H1 (cell line): ENCODE measurements at regions not wholly inside any gene's neighbourhood (a gene's known extent, or its start where the extent isn't known, plus 50 kb on each side); places are given as distances from the start of the nearest gene placed in this dataset.

Source experiments
- CTCF ChIA-PET: fragments of 300-600 bp; sonication (Branson Sonifier 250); formaldehyde crosslinking; loops from one replicate; lab custom pipeline; 2021; ENCODE audit not compliant: partially characterized antibody; lab: Charles Lee
- POLR2A ChIA-PET: fragments of 300-600 bp; sonication (Branson Sonifier 250); formaldehyde crosslinking; loops from one replicate; lab custom pipeline; 2021; ENCODE audit warnings: inconsistent platforms; ENCODE audit not compliant: partially characterized antibody; lab: Charles Lee
- DNase-seq, 2 experiments: peaks; one replicate each; pipeline versions ENCODE4 v3.0.0 to v3.0.0-alpha.2; 2010 to 2022; ENCODE audit warnings: low spot score in 2 of 2, low read depth in 1 of 2, mixed read lengths in 1 of 2
- FAIRE-seq: peaks from 2 replicates; lab custom pipeline; 2011; peaks lifted over from hg19 to GRCh38; lab: Jason Lieb, UNC
- H2AFZ ChIP-seq: 2 replicates; pipeline ENCODE4 v1.8.1; 2012; ENCODE audit warnings: low read length, inconsistent platforms
- H2AK5ac ChIP-seq: 2 replicates; pipeline ENCODE4 v1.6.1; 2013; ENCODE audit warnings: low read depth, low read length
- H2BK120ac ChIP-seq: replicated peaks from 2 replicates; pipeline ENCODE3; 2013; ENCODE audit warnings: low read depth, low read length, inconsistent platforms
- H2BK12ac ChIP-seq: 2 replicates; pipeline ENCODE4 v1.6.1; 2013; ENCODE audit warnings: low read depth, low read length
- H2BK15ac ChIP-seq: 2 replicates; pipeline ENCODE4 v1.6.1; 2013; ENCODE audit warnings: low read length
- H2BK20ac ChIP-seq: 2 replicates; pipeline ENCODE4 v1.6.1; 2013; ENCODE audit warnings: low read length
- H2BK5ac ChIP-seq: 2 replicates; pipeline ENCODE4 v1.6.1; 2013; ENCODE audit warnings: low read depth, low read length
- H3K14ac ChIP-seq: 2 replicates; pipeline ENCODE4 v1.6.1; 2013; ENCODE audit warnings: inconsistent platforms; ENCODE audit not compliant: insufficient read length
- H3K18ac ChIP-seq: 2 replicates; pipeline ENCODE4 v1.6.1; 2013; ENCODE audit warnings: low read length; ENCODE audit errors: extremely low read depth
- H3K23ac ChIP-seq: 2 replicates; pipeline ENCODE4 v1.6.1; 2013; ENCODE audit warnings: inconsistent platforms; ENCODE audit not compliant: insufficient read length
- H3K23me2 ChIP-seq: 2 replicates; pipeline ENCODE4 v1.6.1; 2013; ENCODE audit warnings: low read depth, low read length
- H3K27ac ChIP-seq: 2 replicates; pipeline ENCODE4 v1.6.1; 2011; ENCODE audit warnings: low read depth, low read length, inconsistent platforms
- H3K27me3 ChIP-seq, 4 experiments: replicated peaks in 1 of 4; 1 replicate in 1 of 4; 2 replicates in 3 of 4; pipeline versions ENCODE4 v1.6.1 to v1.8.1; 2011 to 2013; ENCODE audit warnings: low read length in 3 of 4, mild to moderate bottlenecking in 3 of 4, inconsistent platforms in 2 of 4, mixed read lengths in 2 of 4, moderate library complexity in 1 of 4; ENCODE audit not compliant: control insufficient read depth in 3 of 4, insufficient read depth in 3 of 4; ENCODE audit errors: extremely low read depth in 1 of 4
- H3K36me3 ChIP-seq, 4 experiments: 2 replicates each; pipeline versions ENCODE4 v1.6.1 to v1.8.1; 2011 to 2013; ENCODE audit warnings: mild to moderate bottlenecking in 4 of 4, low read length in 3 of 4, moderate library complexity in 2 of 4, control low read depth in 1 of 4, inconsistent platforms in 1 of 4; ENCODE audit not compliant: insufficient read depth in 4 of 4, control insufficient read depth in 2 of 4
- H3K4ac ChIP-seq: replicated peaks from 2 replicates; pipeline ENCODE3; 2013; ENCODE audit warnings: low read length, low read depth, mixed read lengths, inconsistent platforms; ENCODE audit not compliant: insufficient read length
- H3K4me1 ChIP-seq, 4 experiments: replicated peaks in 1 of 4; 1 replicate in 1 of 4; 2 replicates in 3 of 4; pipeline versions ENCODE4 v1.6.1 to v1.8.1; 2011 to 2013; ENCODE audit warnings: low read length in 3 of 4, inconsistent platforms in 2 of 4, mixed read lengths in 1 of 4; ENCODE audit not compliant: insufficient read depth in 4 of 4, control insufficient read depth in 3 of 4
- H3K4me2 ChIP-seq, 2 experiments: 2 replicates each; pipeline versions ENCODE4 v1.6.1 to v1.8.1; 2011 to 2013; ENCODE audit warnings: low read depth in 2 of 2, low read length in 2 of 2, control low read depth in 1 of 2, inconsistent platforms in 1 of 2, mild to moderate bottlenecking in 1 of 2; ENCODE audit not compliant: insufficient read depth in 1 of 2
- H3K4me3 ChIP-seq, 4 experiments: fragments of 200-600, 300-600 bp in 1 of 4; sonication (generic), shearing (Covaris generic), sonication (Bioruptor Twin) in 1 of 4; 2 replicates each; pipeline versions ENCODE4 v1.5.1 to v1.8.1; 2011 to 2016; ENCODE audit warnings: low read length in 4 of 4, low read depth in 3 of 4, control low read depth in 2 of 4, inconsistent platforms in 2 of 4, mild to moderate bottlenecking in 2 of 4, mixed read lengths in 1 of 4, moderate library complexity in 1 of 4; ENCODE audit not compliant: insufficient read depth in 2 of 4; ENCODE audit errors: extremely low read depth in 1 of 4
- H3K56ac ChIP-seq: replicated peaks from 2 replicates; pipeline ENCODE3; 2013; ENCODE audit warnings: low read depth, mild to moderate bottlenecking, mixed read lengths, low read length, inconsistent platforms; ENCODE audit not compliant: insufficient read length
- H3K79me1 ChIP-seq: 2 replicates; pipeline ENCODE4 v1.6.1; 2013; ENCODE audit warnings: low read depth, low read length, control low read depth
- H3K79me2 ChIP-seq, 2 experiments: 2 replicates each; pipeline versions ENCODE4 v1.6.1 to v1.8.1; 2012 to 2013; ENCODE audit warnings: low read length in 2 of 2, mild to moderate bottlenecking in 2 of 2, inconsistent platforms in 1 of 2; ENCODE audit not compliant: insufficient read depth in 2 of 2, control insufficient read depth in 1 of 2
- H3K9ac ChIP-seq, 4 experiments: replicated peaks in 1 of 4; 1 replicate in 1 of 4; 2 replicates in 3 of 4; pipeline versions ENCODE4 v1.6.1 to v1.8.1; 2011 to 2013; ENCODE audit warnings: low read depth in 3 of 4, low read length in 3 of 4, control low read depth in 2 of 4, mild to moderate bottlenecking in 2 of 4, moderate library complexity in 2 of 4, inconsistent platforms in 1 of 4; ENCODE audit errors: extremely low read depth in 1 of 4
- H3K9me3 ChIP-seq, 2 experiments: 2 replicates each; pipeline versions ENCODE4 v1.6.1 to v1.8.1; 2012 to 2013; ENCODE audit warnings: mild to moderate bottlenecking in 2 of 2, moderate library complexity in 2 of 2, control low read depth in 1 of 2, inconsistent platforms in 1 of 2, low read depth in 1 of 2, low read length in 1 of 2, mixed read lengths in 1 of 2; ENCODE audit not compliant: insufficient read depth in 2 of 2
- H4K20me1 ChIP-seq, 2 experiments: replicated peaks in 1 of 2; 2 replicates each; pipeline versions ENCODE3 to v1.8.1; 2011 to 2013; ENCODE audit warnings: inconsistent platforms in 2 of 2, low read length in 2 of 2, mild to moderate bottlenecking in 1 of 2; ENCODE audit not compliant: insufficient read depth in 2 of 2, control insufficient read depth in 1 of 2
- H4K5ac ChIP-seq: 2 replicates; pipeline ENCODE4 v1.6.1; 2013; ENCODE audit warnings: low read length, low read depth, mixed read lengths, inconsistent platforms; ENCODE audit not compliant: insufficient read length
- H4K8ac ChIP-seq: 2 replicates; pipeline ENCODE4 v1.8.0; 2013; ENCODE audit warnings: mild to moderate bottlenecking, moderate library complexity, low read length, inconsistent platforms; ENCODE audit not compliant: insufficient read depth; ENCODE audit errors: extremely low read depth
- H4K91ac ChIP-seq: replicated peaks from 2 replicates; pipeline ENCODE3; 2013; ENCODE audit warnings: low read length, mixed read lengths, inconsistent platforms; ENCODE audit not compliant: insufficient read length
- ATF2 ChIP-seq: IDR thresholded peaks from 2 replicates; pipeline ENCODE4 v1.6.1; 2012; ENCODE audit warnings: low read length, inconsistent platforms
- CREB1 ChIP-seq: IDR thresholded peaks from 2 replicates; pipeline ENCODE4 v1.6.1; 2012; ENCODE audit warnings: inconsistent platforms
- GTF2F1 ChIP-seq: IDR thresholded peaks from 2 replicates; pipeline ENCODE4 v1.6.1; 2012; ENCODE audit warnings: low read depth, low read length, improper control_type of control experiment, borderline replicate concordance
- JUN ChIP-seq: IDR thresholded peaks from 2 replicates; pipeline ENCODE4 v1.6.1; 2011; ENCODE audit warnings: low read depth, mild to moderate bottlenecking, improper control_type of control experiment, low read length
- KDM5A ChIP-seq: fragments of 200-600 bp; IDR thresholded peaks from 2 replicates; pipeline ENCODE4 v1.7.1; 2012; ENCODE audit warnings: mild to moderate bottlenecking, low read length, inconsistent platforms, mixed read lengths
- MAX ChIP-seq: IDR thresholded peaks from 2 replicates; pipeline ENCODE4 v1.6.1; 2012; ENCODE audit warnings: inconsistent platforms
- SP4 ChIP-seq: IDR thresholded peaks from 2 replicates; pipeline ENCODE4 v1.6.1; 2012; ENCODE audit warnings: low read length, inconsistent platforms
- TAF7 ChIP-seq: optimal IDR thresholded peaks from 2 replicates; pipeline ENCODE3; 2011; ENCODE audit warnings: low read depth, mild to moderate bottlenecking, inconsistent platforms, low read length, moderate library complexity, borderline replicate concordance
- USF2 ChIP-seq: IDR thresholded peaks from 2 replicates; pipeline ENCODE4 v1.6.1; 2011; ENCODE audit warnings: low read length, improper control_type of control experiment
- WGBS, 2 experiments: shearing (Covaris generic) in 1 of 2; methylation state at CpG; one replicate each; pipeline versions ENCODE4 v1.1.6 to v1.1.7; 2013 to 2015; ENCODE audit warnings: low lambda C conversion rate in 2 of 2, mixed read lengths in 2 of 2, inconsistent platforms in 1 of 2, low coverage in 1 of 2, missing lambda C conversion rate in 1 of 2; ENCODE audit not compliant: insufficient replicate concordance in 2 of 2, insufficient coverage in 1 of 2, insufficient read length in 1 of 2; ENCODE audit errors: extremely low coverage in 1 of 2, missing lambda C conversion rate in 1 of 2; 5-methylcytosine and 5-hydroxymethylcytosine counted together

GRCh38 chr2:120934574-120935338 is 199.1 kb downstream of the GLI2 start:
- Histone ChIP-seq H3K23ac (no peak overlapping the region), H3K4me3 (no peak overlapping the region), H3K4me2 (no peak overlapping the region), H2AFZ (no peak overlapping the region), H3K79me1 (peaks cover 8% of the 10 kb centered on the region), H3K9me3 (peaks cover 0 to 5% of the 10 kb centered on the region in 2 experiments; a peak in 2 of 4 replicates), H3K4me1 (peaks cover 0 to 5% (median 3%) of the 10 kb centered on the region in 4 experiments; a peak in 3 of 7 replicates), H3K4ac (no peak overlapping the region), H4K91ac (no peak overlapping the region), H2BK20ac (no peak overlapping the region), H2BK120ac (no peak overlapping the region), H3K79me2 (peaks cover 0 to 13% of the 10 kb centered on the region in 2 experiments; a peak in 1 of 4 replicates), H4K8ac (no peak overlapping the region), H3K36me3 (peaks cover 0 to 3% (median 1%) of the 10 kb centered on the region in 4 experiments; a peak in 2 of 8 replicates), H4K5ac (no peak overlapping the region), H2BK5ac (no peak overlapping the region), H3K14ac (no peak overlapping the region), H3K9ac (no peak overlapping the region), H3K56ac (no peak overlapping the region), H2AK5ac (no peak overlapping the region), H3K27ac (no peak overlapping the region), H2BK15ac (no peak overlapping the region), H3K23me2 (no peaks in the 10 kb centered on the region), H3K18ac (no peak overlapping the region), H2BK12ac (no peak overlapping the region), H3K27me3 (no peaks in the 10 kb centered on the region), H4K20me1 (peaks cover 17 to 31% of the 10 kb centered on the region in 2 experiments)
- POLR2A ChIA-PET: no interaction called here
- CTCF ChIA-PET: interaction anchor here (1.0 to 6.1 kb wide), 11 partner anchors 11 to 249 kb away, joined by 3 to 29 read pairs (median 4); no protein-coding TSS in a partner anchor
- 91% methylated on average over 17 of the region's 17 CpGs; no CpG with 5 or more reads in 1 of the 2 experiments for WGBS, 2 experiments
- no peak for FAIRE-seq
- DNase-seq: no peak
- TF ChIP-seq ATF2 (no peak), SP4 (no peak), USF2 (no peak), JUN (no peak), MAX (no peak), CREB1 (no peak), KDM5A (no peak), GTF2F1 (no peak), TAF7 (no peak)
